Pancreas (tissue), 10 donors: ENCODE measurements at regions not wholly inside any gene's neighbourhood (a gene's known extent, or its start where the extent isn't known, plus 50 kb on each side); places are given as distances from the start of the nearest gene placed in this dataset.

Experiments used
- ATAC-seq, 4 donors: fragments of 200-7000 bp; cut with Tn5 transposase; one replicate each; pipeline versions ENCODE4 v1.8.0 to v1.9.1; 2020; ENCODE audit warnings: mild to moderate bottlenecking in 4 of 4, moderate library complexity in 4 of 4
- DNase-seq, 6 donors: peaks; one replicate each; pipeline ENCODE4 v3.0.0-alpha.2; 2020
- FAIRE-seq: peaks from 2 replicates; lab custom pipeline; 2012; peaks lifted over from hg19 to GRCh38; lab: Jason Lieb, UNC
- H3K27ac ChIP-seq, 4 donors: fragments of 200-600 bp; sonication (generic); 1 replicate in 3 of 4; 2 replicates in 1 of 4; pipeline versions ENCODE4 v1.5.0 to v1.8.0; 2020
- H3K27me3 ChIP-seq, 4 donors: fragments of 200-600 bp; one replicate each; pipeline ENCODE4 v1.8.0; 2021
- H3K36me3 ChIP-seq, 3 donors: fragments of 200-600 bp; sonication (generic) in 1 of 3; one replicate each; pipeline versions ENCODE4 v1.5.0 to v1.8.0; 2020 to 2021
- H3K4me1 ChIP-seq, 3 donors: fragments of 200-600 bp; one replicate each; pipeline ENCODE4 v1.8.0; 2021
- H3K4me3 ChIP-seq, 4 donors: fragments of 200-600 bp; sonication (generic) in 2 of 4; one replicate each; pipeline versions ENCODE4 v1.5.0 to v1.8.0; 2020 to 2021
- H3K9me3 ChIP-seq, 4 donors: fragments of 200-600 bp; one replicate each; pipeline ENCODE4 v1.8.0; 2021
- WGBS, 2 donors: extraction: QIAGEN DNeasy Blood & Tissue Kit; methylation state at CpG; one replicate each; pipeline ENCODE4 v1.1.7; 2013; 5-methylcytosine and 5-hydroxymethylcytosine counted together
- intact Hi-C, 3 donors: fragments of 100-400 bp; cut with DNase I; formaldehyde crosslinking; loops; one replicate each; pipeline versions ENCODE4 v1.11.1 to v1.14.2; 2022
- TF ChIP-seq, protein P1 (sequence below), 4 donors: fragments of 200-600 bp; sonication (generic) in 3 of 4; IDR thresholded peaks; one replicate each; pipeline versions ENCODE4 v1.5.0 to v1.8.0; 2021; ENCODE audit warnings: antibody characterized with exemption in 4 of 4
- donor health status: healthy with polysubstance abuse.
- donor health status: DM: no; HTN: no; CAD: no; lungs with moderate emphysema.
- donor health status: DM: no; HTN: no; CAD: no.
- donor health status: control.
- donor health status: control.
- donor health status: Bipolar disorder and iron deficiency.
- donor health status: DM: yes; HTN: yes; CAD: no.
- donor health status: DM: no; HTN: no; CAD: no.
- donor health status: DM: no; HTN: no; CAD: no.
- donor health status: DM: yes; HTN: yes; CAD: no.

GRCh38 chr1:223031733-223032601, 111.1 kb downstream of the TLR5 start:
- ATAC-seq: peak in 1 of 4 donors; percentile 62

GRCh38 chr1:223033658-223034057, 109.4 kb downstream of the TLR5 start:
- Histone ChIP-seq H3K4me1 (no peaks in the 10 kb centered on the region), H3K27me3 (no peaks in the 10 kb centered on the region), H3K9me3 (no peaks in the 10 kb centered on the region), H3K27ac (no peak overlapping the region), H3K36me3 (no peaks in the 10 kb centered on the region), H3K4me3 (no peak overlapping the region)
- FAIRE-seq: no peak
- TF ChIP-seq, protein P1, sequence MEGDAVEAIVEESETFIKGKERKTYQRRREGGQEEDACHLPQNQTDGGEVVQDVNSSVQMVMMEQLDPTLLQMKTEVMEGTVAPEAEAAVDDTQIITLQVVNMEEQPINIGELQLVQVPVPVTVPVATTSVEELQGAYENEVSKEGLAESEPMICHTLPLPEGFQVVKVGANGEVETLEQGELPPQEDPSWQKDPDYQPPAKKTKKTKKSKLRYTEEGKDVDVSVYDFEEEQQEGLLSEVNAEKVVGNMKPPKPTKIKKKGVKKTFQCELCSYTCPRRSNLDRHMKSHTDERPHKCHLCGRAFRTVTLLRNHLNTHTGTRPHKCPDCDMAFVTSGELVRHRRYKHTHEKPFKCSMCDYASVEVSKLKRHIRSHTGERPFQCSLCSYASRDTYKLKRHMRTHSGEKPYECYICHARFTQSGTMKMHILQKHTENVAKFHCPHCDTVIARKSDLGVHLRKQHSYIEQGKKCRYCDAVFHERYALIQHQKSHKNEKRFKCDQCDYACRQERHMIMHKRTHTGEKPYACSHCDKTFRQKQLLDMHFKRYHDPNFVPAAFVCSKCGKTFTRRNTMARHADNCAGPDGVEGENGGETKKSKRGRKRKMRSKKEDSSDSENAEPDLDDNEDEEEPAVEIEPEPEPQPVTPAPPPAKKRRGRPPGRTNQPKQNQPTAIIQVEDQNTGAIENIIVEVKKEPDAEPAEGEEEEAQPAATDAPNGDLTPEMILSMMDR (IDR thresholded peaks at IDR 0.05): no peak
- WGBS, 2 donors: 87% methylated on average over 3 of the region's 3 CpGs
- intact Hi-C loops: no loop called here
- DNase-seq: no peak
- no peak for ATAC-seq

More at GRCh38 chr1:223031733-223032601, 111.1 kb downstream of the TLR5 start:
- no peak for FAIRE-seq
- no peak for DNase-seq
- Histone ChIP-seq H3K4me3 (no peak overlapping the region), H3K9me3 (no peaks in the 10 kb centered on the region), H3K4me1 (no peaks in the 10 kb centered on the region), H3K36me3 (no peaks in the 10 kb centered on the region), H3K27me3 (no peaks in the 10 kb centered on the region), H3K27ac (no peak overlapping the region)
- intact Hi-C loops: no loop called here
- TF ChIP-seq, protein P1 (IDR thresholded peaks at IDR 0.05): no peak
- WGBS, 2 donors: 86 to 93% methylated on average over 11 of the region's 11 CpGs

- intact Hi-C loops: no loop called here
Measured at GRCh38 chr1:223034270-223034798, 108.7 kb downstream of the TLR5 start.

GRCh38 chr1:223035724-223036478, 107.1 kb downstream of the TLR5 start:
- no peaks in the 10 kb centered on the region for H3K4me1 ChIP-seq
- no peak overlapping the region for H3K4me3 ChIP-seq
- H3K27me3 ChIP-seq: no peaks in the 10 kb centered on the region
- intact Hi-C loops: no loop called here
- WGBS, 2 donors: 62 to 65% methylated on average over 11 of the region's 11 CpGs
- no peaks in the 10 kb centered on the region for H3K36me3 ChIP-seq
- ATAC-seq: peak in 1 of 4 donors; percentile 39
- no peak for DNase-seq
- TF ChIP-seq, protein P1 (IDR thresholded peaks at IDR 0.05): no peak
- H3K9me3 ChIP-seq: no peaks in the 10 kb centered on the region
- no peak overlapping the region for H3K27ac ChIP-seq
- no peak for FAIRE-seq

More at GRCh38 chr1:223034270-223034798, 108.7 kb downstream of the TLR5 start:
- ATAC-seq: no peak
- H3K4me3 ChIP-seq: no peak overlapping the region
- WGBS, 2 donors: 89 to 92% methylated on average over 5 of the region's 5 CpGs
- DNase-seq: no peak
- H3K36me3 ChIP-seq: no peaks in the 10 kb centered on the region
- FAIRE-seq: no peak
- no peak overlapping the region for H3K27ac ChIP-seq
- H3K27me3 ChIP-seq: no peaks in the 10 kb centered on the region
- no peaks in the 10 kb centered on the region for H3K9me3 ChIP-seq
- TF ChIP-seq, protein P1 (IDR thresholded peaks at IDR 0.05): no peak
- no peaks in the 10 kb centered on the region for H3K4me1 ChIP-seq
